ENCODE measurements at regions not wholly inside any gene's neighbourhood (a gene's known extent, or its start where the extent isn't known, plus 50 kb on each side); places are given as distances from the start of the nearest gene placed in this dataset.

- DNase-seq (peak in 1 of 2 donors; percentile 48), ATAC-seq (ENCODE audit: low FRiP score in 2 of 2) (no peak)
- Histone ChIP-seq H3K4me1 (no peaks in the 10 kb centered on the region), H3K27me3 (no peaks in the 10 kb centered on the region), H3K9me3 (no peaks in the 10 kb centered on the region), H3K27ac (no peak overlapping the region), H3K36me3 (no peaks in the 10 kb centered on the region), H3K4me3 (no peak overlapping the region)
- WGBS, 2 donors = 75 to 83% methylated on average over 4 to 6 of the region's 6 CpGs
- TF ChIP-seq EP300 (IDR thresholded peaks at IDR 0.05) = no peak
- TF ChIP-seq POLR2A (IDR thresholded peaks at IDR 0.05) = no peak
- no peak for TF ChIP-seq CTCF (IDR thresholded peaks at IDR 0.05)
- TF ChIP-seq POLR2AphosphoS5 (IDR thresholded peaks at IDR 0.05) = no peak
Measured at GRCh38 chr1:29934255-29934772, 698.0 kb downstream of the PTPRU start.

GRCh38 chr1:29933067-29933466 is 696.7 kb downstream of the PTPRU start:
- Histone ChIP-seq H3K27me3 (no peaks in the 10 kb centered on the region), H3K4me3 (no peak overlapping the region), H3K27ac (no peak overlapping the region), H3K4me1 (no peaks in the 10 kb centered on the region), H3K36me3 (no peaks in the 10 kb centered on the region), H3K9me3 (no peaks in the 10 kb centered on the region)
- TF ChIP-seq POLR2A (IDR thresholded peaks at IDR 0.05) (no peak), EP300 (IDR thresholded peaks at IDR 0.05) (no peak), POLR2AphosphoS5 (IDR thresholded peaks at IDR 0.05) (no peak), CTCF (IDR thresholded peaks at IDR 0.05) (no peak)
- DNase-seq = no peak
- WGBS, 2 donors = 15% methylated on average over 4 of the region's 4 CpGs
- ATAC-seq (ENCODE audit: low FRiP score in 2 of 2) = no peak

GRCh38 chr1:29932626-29933025 is 696.3 kb downstream of the PTPRU start:
- no peaks in the 10 kb centered on the region for H3K36me3 ChIP-seq
- TF ChIP-seq POLR2A (IDR thresholded peaks at IDR 0.05) (no peak), CTCF (IDR thresholded peaks at IDR 0.05) (no peak), EP300 (IDR thresholded peaks at IDR 0.05) (no peak), POLR2AphosphoS5 (IDR thresholded peaks at IDR 0.05) (no peak)
- WGBS, 2 donors = 92 to 95% methylated on average over 4 to 8 of the region's 8 CpGs
- H3K9me3 ChIP-seq = no peaks in the 10 kb centered on the region
- DNase-seq = no peak
- no peaks in the 10 kb centered on the region for H3K4me1 ChIP-seq
- no peak for ATAC-seq (ENCODE audit: low FRiP score in 2 of 2)
- H3K27me3 ChIP-seq = no peaks in the 10 kb centered on the region
- H3K27ac ChIP-seq = no peak overlapping the region
- no peak overlapping the region for H3K4me3 ChIP-seq

GRCh38 chr1:29931477-29932175 is 695.3 kb downstream of the PTPRU start:
- Histone ChIP-seq H3K36me3 (no peaks in the 10 kb centered on the region), H3K4me1 (no peaks in the 10 kb centered on the region), H3K4me3 (no peak overlapping the region), H3K27ac (no peak overlapping the region), H3K9me3 (no peaks in the 10 kb centered on the region), H3K27me3 (no peaks in the 10 kb centered on the region)
- no peak for TF ChIP-seq CTCF (IDR thresholded peaks at IDR 0.05)
- TF ChIP-seq EP300 (IDR thresholded peaks at IDR 0.05) = no peak
- no peak for TF ChIP-seq POLR2A (IDR thresholded peaks at IDR 0.05)
- no peak for TF ChIP-seq POLR2AphosphoS5 (IDR thresholded peaks at IDR 0.05)
- ATAC-seq (ENCODE audit: low FRiP score in 2 of 2) (no peak), DNase-seq (no peak)
- WGBS, 2 donors = 66 to 68% methylated on average over 10 to 13 of the region's 13 CpGs

GRCh38 chr1:29925058-29925457 is 688.7 kb downstream of the PTPRU start:
- no peak for ATAC-seq (ENCODE audit: low FRiP score in 2 of 2)
- Histone ChIP-seq H3K27me3 (no peaks in the 10 kb centered on the region), H3K9me3 (no peaks in the 10 kb centered on the region), H3K36me3 (no peaks in the 10 kb centered on the region), H3K4me1 (no peaks in the 10 kb centered on the region), H3K4me3 (no peak overlapping the region), H3K27ac (no peak overlapping the region)
- WGBS, 2 donors = 66 to 79% methylated on average over 3 to 6 of the region's 6 CpGs
- TF ChIP-seq EP300 (IDR thresholded peaks at IDR 0.05) (no peak), POLR2A (IDR thresholded peaks at IDR 0.05) (no peak), POLR2AphosphoS5 (IDR thresholded peaks at IDR 0.05) (no peak), CTCF (IDR thresholded peaks at IDR 0.05) (no peak)
- no peak for DNase-seq

All from upper lobe of left lung (tissue), 6 donors.